ENCODE measurements at regions not wholly inside any gene's neighbourhood (a gene's known extent, or its start where the extent isn't known, plus 50 kb on each side); places are given as distances from the start of the nearest gene placed in this dataset.

DNA sequence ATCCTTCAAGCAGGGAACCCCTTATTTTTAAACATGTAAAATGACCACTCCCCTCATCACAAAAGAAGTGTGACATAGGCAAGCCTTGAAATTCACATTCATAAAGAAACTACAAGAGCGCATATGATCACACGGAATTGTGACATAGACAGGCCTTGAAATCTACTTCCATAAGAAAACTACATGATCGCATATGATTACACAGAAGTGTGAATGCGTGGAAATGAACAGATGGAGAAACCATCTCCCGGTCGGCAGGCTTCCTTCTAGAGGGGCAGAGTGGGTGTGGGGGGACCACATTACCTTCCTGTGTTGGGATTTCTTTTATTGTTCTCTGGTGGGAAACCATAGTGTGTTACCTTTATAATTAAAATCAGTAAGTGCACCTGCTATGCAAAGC, 285.1 kb upstream of the ADARB2 start:
- Histone ChIP-seq H3K79me2 (no peaks in the 10 kb centered on the region), H2AFZ (no peak overlapping the region), H3K9me2 (replicated peaks; ENCODE audit: insufficient read depth) (no peaks in the 10 kb centered on the region), H3K27me3 (no peaks in the 10 kb centered on the region), H3K9me3 (ENCODE audit: low read depth) (no peaks in the 10 kb centered on the region), H3K4me3 (no peak overlapping the region), H3K36me3 (replicated peaks; ENCODE audit: insufficient read depth, low read depth) (no peaks in the 10 kb centered on the region), H3K4me2 (no peak overlapping the region), H3K27ac (no peak overlapping the region), H3K4me1 (ENCODE audit: insufficient read depth) (no peaks in the 10 kb centered on the region), H4K20me1 (ENCODE audit: insufficient read depth, poor library complexity, severe bottlenecking) (no peaks in the 10 kb centered on the region)
- TF ChIP-seq, protein P1, sequence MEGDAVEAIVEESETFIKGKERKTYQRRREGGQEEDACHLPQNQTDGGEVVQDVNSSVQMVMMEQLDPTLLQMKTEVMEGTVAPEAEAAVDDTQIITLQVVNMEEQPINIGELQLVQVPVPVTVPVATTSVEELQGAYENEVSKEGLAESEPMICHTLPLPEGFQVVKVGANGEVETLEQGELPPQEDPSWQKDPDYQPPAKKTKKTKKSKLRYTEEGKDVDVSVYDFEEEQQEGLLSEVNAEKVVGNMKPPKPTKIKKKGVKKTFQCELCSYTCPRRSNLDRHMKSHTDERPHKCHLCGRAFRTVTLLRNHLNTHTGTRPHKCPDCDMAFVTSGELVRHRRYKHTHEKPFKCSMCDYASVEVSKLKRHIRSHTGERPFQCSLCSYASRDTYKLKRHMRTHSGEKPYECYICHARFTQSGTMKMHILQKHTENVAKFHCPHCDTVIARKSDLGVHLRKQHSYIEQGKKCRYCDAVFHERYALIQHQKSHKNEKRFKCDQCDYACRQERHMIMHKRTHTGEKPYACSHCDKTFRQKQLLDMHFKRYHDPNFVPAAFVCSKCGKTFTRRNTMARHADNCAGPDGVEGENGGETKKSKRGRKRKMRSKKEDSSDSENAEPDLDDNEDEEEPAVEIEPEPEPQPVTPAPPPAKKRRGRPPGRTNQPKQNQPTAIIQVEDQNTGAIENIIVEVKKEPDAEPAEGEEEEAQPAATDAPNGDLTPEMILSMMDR (IDR thresholded peaks at IDR 0.05; ENCODE audit: poor library complexity), result no peak
- TF ChIP-seq EZH2phosphoT487 (IDR thresholded peaks at IDR 0.05; ENCODE audit: low read depth, severe bottlenecking, unreplicated experiment) (no peak), EZH2 (IDR thresholded peaks at IDR 0.05; ENCODE audit: borderline replicate concordance) (no peak)
- no peak for DNase-seq (ENCODE audit: low spot score)
- WGBS (ENCODE audit: low lambda C conversion rate, missing lambda C conversion rate), result 97% methylated on average over 6 of the region's 6 CpGs

- no peak for DNase-seq (ENCODE audit: low spot score)
- 79% methylated on average over 4 of the region's 4 CpGs for WGBS (ENCODE audit: low lambda C conversion rate, missing lambda C conversion rate)
- TF ChIP-seq, protein P1 (IDR thresholded peaks at IDR 0.05; ENCODE audit: poor library complexity), result no peak
- TF ChIP-seq EZH2 (IDR thresholded peaks at IDR 0.05; ENCODE audit: borderline replicate concordance), result no peak
- no peak for TF ChIP-seq EZH2phosphoT487 (IDR thresholded peaks at IDR 0.05; ENCODE audit: low read depth, severe bottlenecking, unreplicated experiment)
Measured at GRCh38 chr10:2020836-2021235, 283.5 kb upstream of the ADARB2 start.

DNA sequence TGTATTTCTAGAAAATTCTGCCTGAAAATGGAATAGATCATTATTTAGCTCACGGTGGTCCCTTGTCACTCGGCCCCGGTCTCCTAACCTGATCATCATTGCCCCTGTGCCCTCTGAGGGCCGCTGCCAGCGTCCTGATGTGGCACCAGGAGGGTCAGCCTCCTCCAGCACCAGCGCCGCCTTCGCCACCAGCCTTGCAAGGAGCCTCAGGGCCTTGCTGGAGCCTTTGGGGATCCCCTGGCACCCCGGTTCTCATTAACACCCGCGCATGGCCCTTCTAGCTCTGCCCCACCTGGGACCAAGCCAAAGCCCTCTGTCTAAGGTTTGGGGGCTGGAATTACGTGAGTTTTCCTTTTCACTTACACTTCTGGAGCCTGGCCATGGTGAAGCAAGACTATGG, 282.5 kb upstream of the ADARB2 start:
- no peak overlapping the region for H3K4me2 ChIP-seq
- WGBS (ENCODE audit: low lambda C conversion rate, missing lambda C conversion rate), result 86% methylated on average over 12 of the region's 12 CpGs
- H3K9me2 ChIP-seq (replicated peaks; ENCODE audit: insufficient read depth), result no peaks in the 10 kb centered on the region

More at GRCh38 chr10:2020836-2021235, 283.5 kb upstream of the ADARB2 start:
- H3K4me1 ChIP-seq (ENCODE audit: insufficient read depth), result no peaks in the 10 kb centered on the region
- H3K36me3 ChIP-seq (replicated peaks; ENCODE audit: insufficient read depth, low read depth), result no peaks in the 10 kb centered on the region
- H3K27ac ChIP-seq, result no peak overlapping the region
- H3K79me2 ChIP-seq, result no peaks in the 10 kb centered on the region
- H3K27me3 ChIP-seq, result no peaks in the 10 kb centered on the region
- no peaks in the 10 kb centered on the region for H3K9me3 ChIP-seq (ENCODE audit: low read depth)
- H3K9me2 ChIP-seq (replicated peaks; ENCODE audit: insufficient read depth), result no peaks in the 10 kb centered on the region
- H4K20me1 ChIP-seq (ENCODE audit: insufficient read depth, poor library complexity, severe bottlenecking), result no peaks in the 10 kb centered on the region
- no peak overlapping the region for H2AFZ ChIP-seq
- H3K4me3 ChIP-seq, result no peak overlapping the region
- H3K4me2 ChIP-seq, result no peak overlapping the region

More for the DNA sequence above, 282.5 kb upstream of the ADARB2 start:
- no peak for DNase-seq (ENCODE audit: low spot score)
- no peaks in the 10 kb centered on the region for H3K4me1 ChIP-seq (ENCODE audit: insufficient read depth)
- H3K9me3 ChIP-seq (ENCODE audit: low read depth), result no peaks in the 10 kb centered on the region
- H3K79me2 ChIP-seq, result no peaks in the 10 kb centered on the region
- TF ChIP-seq, protein P1 (IDR thresholded peaks at IDR 0.05; ENCODE audit: poor library complexity), result no peak
- TF ChIP-seq EZH2phosphoT487 (IDR thresholded peaks at IDR 0.05; ENCODE audit: low read depth, severe bottlenecking, unreplicated experiment), result no peak
- TF ChIP-seq EZH2 (IDR thresholded peaks at IDR 0.05; ENCODE audit: borderline replicate concordance), result no peak
- H4K20me1 ChIP-seq (ENCODE audit: insufficient read depth, poor library complexity, severe bottlenecking), result no peaks in the 10 kb centered on the region
- no peaks in the 10 kb centered on the region for H3K27me3 ChIP-seq
- H3K27ac ChIP-seq, result no peak overlapping the region
- no peaks in the 10 kb centered on the region for H3K36me3 ChIP-seq (replicated peaks; ENCODE audit: insufficient read depth, low read depth)
- H3K4me3 ChIP-seq, result no peak overlapping the region
- H2AFZ ChIP-seq, result no peak overlapping the region
